ENCODE measurements at regions not wholly inside any gene's neighbourhood (a gene's known extent, or its start where the extent isn't known, plus 50 kb on each side); places are given as distances from the start of the nearest gene placed in this dataset.

DNA sequence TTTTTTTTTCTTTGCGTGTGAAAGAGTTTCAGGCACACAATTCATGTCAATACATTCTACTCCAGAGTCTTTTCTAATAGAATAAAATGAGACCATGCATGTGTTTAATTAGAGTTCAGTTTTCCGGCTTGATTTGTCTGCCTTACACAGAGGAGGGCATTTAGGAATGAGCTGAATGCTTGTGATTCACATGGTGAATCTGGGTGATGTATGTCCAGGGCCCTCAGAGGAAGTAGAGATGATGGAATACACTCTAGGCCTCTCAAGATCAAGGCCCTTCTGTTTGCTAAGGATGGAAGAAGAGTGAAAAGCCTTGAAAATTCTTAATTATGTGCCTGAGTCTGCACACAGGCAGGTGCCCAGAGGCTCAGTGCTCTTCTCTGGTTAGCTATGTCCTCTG lies 71.0 kb upstream of the CYRIA start:
- TF ChIP-seq ZNF324 (tag by site-specific recombination; IDR thresholded peaks at IDR 0.05) (no peak), ZNF140 (tag by site-specific recombination; IDR thresholded peaks at IDR 0.05) (no peak), ZNF335 (tag by site-specific recombination; conservative IDR thresholded peaks at IDR 0.05) (no peak), MZF1 (tag by site-specific recombination; IDR thresholded peaks at IDR 0.05; ENCODE audit: borderline replicate concordance) (no peak), ZNF600 (tag by site-specific recombination; IDR thresholded peaks at IDR 0.05) (no peak), CTCF (tag by site-specific recombination; IDR thresholded peaks at IDR 0.05) (no peak), ZNF274 (IDR thresholded peaks at IDR 0.05; ENCODE audit: low read length) (no peak), ZNF274 (tag by site-specific recombination; IDR thresholded peaks at IDR 0.05; ENCODE audit: borderline replicate concordance) (no peak)
- TF ChIP-seq, protein P1, sequence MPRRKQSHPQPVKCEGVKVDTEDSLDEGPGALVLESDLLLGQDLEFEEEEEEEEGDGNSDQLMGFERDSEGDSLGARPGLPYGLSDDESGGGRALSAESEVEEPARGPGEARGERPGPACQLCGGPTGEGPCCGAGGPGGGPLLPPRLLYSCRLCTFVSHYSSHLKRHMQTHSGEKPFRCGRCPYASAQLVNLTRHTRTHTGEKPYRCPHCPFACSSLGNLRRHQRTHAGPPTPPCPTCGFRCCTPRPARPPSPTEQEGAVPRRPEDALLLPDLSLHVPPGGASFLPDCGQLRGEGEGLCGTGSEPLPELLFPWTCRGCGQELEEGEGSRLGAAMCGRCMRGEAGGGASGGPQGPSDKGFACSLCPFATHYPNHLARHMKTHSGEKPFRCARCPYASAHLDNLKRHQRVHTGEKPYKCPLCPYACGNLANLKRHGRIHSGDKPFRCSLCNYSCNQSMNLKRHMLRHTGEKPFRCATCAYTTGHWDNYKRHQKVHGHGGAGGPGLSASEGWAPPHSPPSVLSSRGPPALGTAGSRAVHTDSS (tag by site-specific recombination; IDR thresholded peaks at IDR 0.05): no peak
